Activated CD8-positive, alpha-beta memory T cell treated with anti-CD3 and anti-CD28 coated beads, Interleukin-2, amount 50 U/mL, for 4 hours (primary cell): ENCODE measurements at regions not wholly inside any gene's neighbourhood (a gene's known extent, or its start where the extent isn't known, plus 50 kb on each side); places are given as distances from the start of the nearest gene placed in this dataset.

Source experiments
- DNase-seq: peaks from one replicate; pipeline ENCODE4 v3.0.0-alpha.2; 2020

DNA sequence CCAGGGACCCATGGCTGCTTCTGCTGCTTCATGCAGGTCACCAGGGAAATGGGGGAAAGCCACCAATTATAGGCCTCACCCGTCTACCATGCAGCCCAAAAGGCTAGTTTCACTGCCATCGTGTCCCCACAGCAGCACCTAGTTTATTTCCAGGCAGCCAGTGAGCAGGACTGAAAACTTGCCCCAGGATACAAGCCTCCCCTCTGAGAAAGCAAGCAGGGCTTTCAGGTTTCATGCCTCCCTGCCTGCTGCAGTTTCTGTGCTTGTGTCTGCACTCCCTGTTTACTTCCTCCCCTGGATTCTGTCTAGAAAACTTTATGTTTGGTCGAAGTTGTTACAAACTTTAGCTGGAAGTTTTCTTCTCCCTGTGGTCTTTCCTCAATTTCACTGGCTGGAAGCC lies 319.1 kb downstream of the ANXA1 start:
- no peak for DNase-seq

DNA sequence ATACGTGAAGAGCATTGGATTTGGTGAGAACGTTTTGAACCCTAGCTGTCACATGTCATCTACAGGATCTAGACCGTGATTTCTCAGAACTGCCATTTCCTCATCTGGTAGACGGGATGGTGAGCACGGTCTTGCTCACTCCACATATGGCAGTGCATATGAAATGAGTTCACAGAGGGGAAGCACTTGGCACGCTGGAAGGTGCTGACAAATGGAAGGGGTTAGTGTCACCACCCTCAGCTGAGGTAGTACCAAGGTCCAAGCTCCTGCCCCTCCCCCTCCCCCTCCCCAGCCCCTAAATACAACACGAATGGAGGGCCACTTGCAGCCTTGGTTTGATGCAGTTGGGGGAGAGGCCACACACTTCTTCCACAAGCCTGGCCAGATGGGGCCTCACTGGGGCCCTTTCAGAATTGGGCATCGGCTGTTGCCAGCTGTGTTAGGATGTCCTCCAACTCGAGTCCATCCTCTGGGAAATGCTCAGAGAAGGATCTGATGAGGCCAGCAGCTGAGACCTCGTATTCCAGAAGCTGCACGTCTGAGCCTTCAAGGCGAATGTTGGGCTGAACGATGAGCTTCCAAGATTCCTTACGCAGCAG lies 322.4 kb downstream of the ANXA1 start:
- DNase-seq, result no peak

DNA sequence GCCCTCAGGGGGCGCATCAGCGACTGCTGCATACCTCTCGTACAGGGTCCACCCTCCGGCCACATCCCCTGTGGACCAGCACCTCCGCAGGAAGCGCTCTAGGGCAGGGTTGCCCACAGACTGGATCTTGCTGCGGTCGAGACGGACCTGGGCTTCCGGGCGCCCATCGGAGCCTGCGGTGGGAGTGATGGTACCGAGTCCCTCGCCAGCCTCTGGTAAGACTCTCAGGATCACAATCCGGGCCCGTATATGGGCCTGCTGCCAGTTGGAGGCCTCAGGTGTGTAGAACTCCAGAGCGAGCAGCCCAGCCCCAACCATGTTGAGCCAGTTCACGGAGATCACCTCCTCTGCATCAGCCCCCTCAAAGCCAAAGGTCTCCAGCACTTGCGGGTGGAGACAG lies 323.0 kb downstream of the ANXA1 start:
- DNase-seq, result no peak

DNA sequence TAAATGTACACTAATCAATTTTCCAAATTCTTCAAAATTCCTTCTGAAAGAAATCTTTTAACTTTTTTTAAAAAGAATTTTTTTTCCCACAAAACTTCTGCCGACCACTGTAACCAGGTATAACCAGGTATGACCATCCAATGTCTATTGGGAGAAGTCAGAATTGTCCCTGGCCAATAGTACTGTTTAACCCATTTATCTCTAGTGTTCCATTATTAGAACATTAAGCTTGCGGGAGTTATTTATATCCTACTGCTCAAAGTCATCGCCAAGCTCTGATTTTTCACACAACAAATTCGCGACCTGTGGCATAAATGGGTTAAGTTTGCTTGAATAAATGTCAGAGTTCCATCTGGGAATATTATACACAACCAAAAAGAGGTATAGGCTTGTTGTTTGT lies 343.2 kb downstream of the ANXA1 start:
- DNase-seq, result no peak

GRCh38 chr9:73497796-73498195 lies 346.1 kb downstream of the ANXA1 start:
- DNase-seq, result no peak

GRCh38 chr9:73515216-73515615 lies 363.6 kb downstream of the ANXA1 start:
- DNase-seq, result no peak

DNA sequence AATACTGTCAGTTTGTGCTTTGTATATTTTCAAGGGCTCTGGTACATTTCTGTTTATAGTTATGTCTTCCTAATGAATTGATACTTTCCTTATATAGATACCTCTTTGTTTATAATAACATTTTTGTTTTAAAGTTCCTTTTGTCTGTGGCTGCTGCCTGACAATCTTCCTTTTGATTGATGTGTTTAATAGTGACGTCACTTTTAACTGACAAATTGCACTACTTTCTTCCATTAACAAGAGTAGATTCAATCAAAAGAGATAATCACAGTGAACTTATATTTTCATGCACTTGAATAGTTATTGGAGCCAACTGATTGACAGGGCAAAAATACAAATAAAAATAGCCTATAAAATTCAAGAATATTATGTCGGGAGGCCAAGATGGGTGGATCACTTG lies 371.7 kb downstream of the ANXA1 start:
- no peak for DNase-seq

DNA sequence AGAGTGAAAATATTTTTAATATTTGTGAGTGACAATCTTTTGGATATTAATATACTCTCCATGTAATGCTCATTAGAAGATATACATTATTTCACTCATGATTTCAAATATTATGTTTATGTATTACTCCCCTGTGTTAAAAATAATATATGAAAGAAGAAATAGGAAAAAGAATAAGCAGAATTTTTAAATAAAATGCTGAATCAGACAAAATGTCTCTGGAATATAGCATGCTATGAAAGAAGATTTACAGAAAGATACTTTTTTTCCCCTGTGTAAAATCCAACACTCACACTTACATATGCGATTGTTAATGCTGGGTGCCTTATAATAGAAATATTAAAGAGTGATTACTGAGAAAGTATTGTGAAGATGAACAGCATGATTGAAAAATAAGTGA lies 373.7 kb downstream of the ANXA1 start:
- no peak for DNase-seq

- no peak for DNase-seq
Measured at GRCh38 chr9:73527521-73527920, 375.9 kb downstream of the ANXA1 start.

GRCh38 chr9:73528926-73529325 lies 377.3 kb downstream of the ANXA1 start:
- no peak for DNase-seq

- DNase-seq, result no peak
Measured at GRCh38 chr9:73529666-73530065, 378.0 kb downstream of the ANXA1 start.

DNA sequence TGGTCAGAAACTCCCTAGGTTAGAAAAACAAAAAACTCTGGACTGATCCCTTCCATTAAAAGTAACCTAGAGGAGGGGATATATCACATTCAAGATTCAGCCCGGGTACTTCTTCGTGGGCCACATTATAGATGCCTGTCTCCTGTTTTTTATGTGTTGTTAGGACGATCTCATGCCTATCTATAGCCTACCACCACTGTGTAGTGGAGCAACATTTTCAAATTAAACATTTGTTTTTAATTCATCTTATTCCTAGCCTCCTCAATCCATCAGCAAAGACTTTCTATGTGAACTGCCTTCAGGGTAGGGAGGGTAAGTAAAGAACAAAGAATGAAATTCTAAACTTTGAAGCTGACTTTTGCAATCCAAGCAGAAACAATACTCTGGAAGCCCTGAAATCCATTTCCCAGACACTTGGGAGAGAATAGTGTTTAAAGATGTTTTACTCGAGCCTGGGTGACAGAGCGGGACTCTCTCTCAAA lies 379.4 kb downstream of the ANXA1 start:
- DNase-seq, result no peak

DNA sequence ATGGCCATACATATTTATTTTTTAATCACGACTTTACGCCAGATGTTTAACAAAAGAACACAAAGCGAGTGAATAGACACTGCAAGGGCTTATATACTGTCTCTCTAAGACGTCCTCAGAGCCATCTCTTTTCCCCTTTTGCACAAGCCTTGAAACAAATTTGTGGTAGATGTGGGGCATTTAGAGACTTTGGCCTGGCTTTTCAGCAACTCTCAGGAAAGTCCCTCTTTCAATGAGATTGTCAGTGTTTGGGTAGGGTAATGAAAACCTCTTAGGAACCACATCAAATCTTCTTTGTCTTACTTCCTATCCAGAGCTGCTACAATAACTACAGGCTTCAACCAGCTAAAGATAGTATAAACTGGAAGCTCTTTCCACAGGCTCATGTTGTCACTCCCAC lies 380.0 kb downstream of the ANXA1 start:
- no peak for DNase-seq

GRCh38 chr9:73532985-73533384 lies 381.3 kb downstream of the ANXA1 start:
- DNase-seq, result no peak

GRCh38 chr9:73536403-73536802 lies 384.7 kb downstream of the ANXA1 start:
- no peak for DNase-seq

DNA sequence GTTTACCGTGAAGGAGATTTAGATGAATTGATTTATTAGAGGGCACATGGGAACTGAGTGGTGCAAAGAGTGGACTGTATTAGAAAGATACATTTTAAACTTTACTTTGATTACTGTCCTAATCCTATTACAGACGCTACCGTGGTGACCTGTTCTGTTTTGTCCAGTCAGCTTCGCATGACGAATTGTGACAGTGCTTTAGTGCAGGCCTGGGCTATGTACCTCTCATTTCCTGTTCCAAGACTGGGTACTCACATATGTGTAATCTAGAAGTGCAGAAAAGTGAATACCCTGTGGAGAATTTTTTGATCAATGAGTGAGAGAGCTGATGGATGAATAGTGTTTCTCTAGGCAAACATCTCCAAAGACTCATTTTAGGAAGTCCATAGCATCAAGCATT lies 385.9 kb downstream of the ANXA1 start:
- DNase-seq, result no peak

DNA sequence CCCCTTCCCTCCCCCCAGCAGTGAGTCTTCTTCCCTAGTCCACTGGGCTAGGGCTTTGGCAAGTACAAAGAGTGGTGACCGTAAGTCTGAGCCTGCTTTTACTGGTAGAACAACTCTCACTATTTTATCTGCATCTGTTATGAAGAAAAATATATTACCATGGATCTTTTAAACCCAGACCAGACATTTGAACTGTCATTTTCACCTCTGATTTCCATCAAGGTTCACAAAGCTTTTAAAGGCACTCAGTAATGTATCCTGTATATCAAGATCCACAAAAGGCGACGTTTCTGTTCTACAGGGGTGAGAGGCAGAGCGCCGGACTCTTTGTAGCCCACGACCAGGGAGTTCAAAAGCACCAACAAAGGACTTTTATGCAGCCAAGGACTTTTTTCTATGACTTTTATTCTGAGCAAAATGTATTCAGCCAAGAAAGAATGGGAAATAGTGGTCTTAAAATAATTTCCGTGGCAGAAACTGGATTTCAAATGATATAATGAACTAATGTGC lies 388.3 kb downstream of the ANXA1 start:
- DNase-seq, result no peak

DNA sequence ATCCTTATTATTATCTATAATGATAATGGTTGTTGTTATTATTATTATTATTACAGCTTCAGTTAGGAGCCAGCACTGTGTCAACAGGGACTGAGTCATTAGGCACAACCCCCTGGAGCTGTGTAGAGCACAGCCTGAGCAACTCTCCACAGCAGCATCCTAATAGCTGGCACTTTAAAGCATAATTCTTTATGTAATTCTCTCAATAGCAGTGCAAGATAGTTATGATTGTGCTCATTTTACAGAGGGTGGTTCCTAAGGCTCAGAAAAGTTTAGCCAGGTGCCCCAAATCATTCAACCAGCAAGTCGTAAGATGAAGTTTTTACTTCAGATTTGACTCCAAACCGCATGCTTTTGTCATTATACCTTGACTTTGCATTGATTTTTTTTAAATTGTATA lies 390.3 kb downstream of the ANXA1 start:
- no peak for DNase-seq

DNA sequence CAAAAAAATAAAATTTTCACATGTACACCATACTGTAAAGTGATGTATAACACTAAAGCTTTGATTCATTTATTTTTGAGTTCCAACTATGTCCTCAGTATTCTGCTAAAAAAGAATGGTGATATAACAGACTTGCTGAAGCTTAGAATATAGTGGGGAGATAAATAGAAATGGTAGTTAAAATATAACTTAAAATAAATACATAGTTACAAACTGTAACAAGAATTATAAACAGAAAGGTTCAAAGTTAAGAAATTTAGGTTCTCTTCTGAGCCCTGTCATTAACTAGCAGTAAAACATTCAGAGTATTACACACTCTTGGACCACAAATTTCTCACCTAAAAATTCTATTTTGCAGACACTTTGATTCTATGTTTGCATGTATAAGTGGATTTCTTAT lies 392.1 kb downstream of the ANXA1 start:
- no peak for DNase-seq

DNA sequence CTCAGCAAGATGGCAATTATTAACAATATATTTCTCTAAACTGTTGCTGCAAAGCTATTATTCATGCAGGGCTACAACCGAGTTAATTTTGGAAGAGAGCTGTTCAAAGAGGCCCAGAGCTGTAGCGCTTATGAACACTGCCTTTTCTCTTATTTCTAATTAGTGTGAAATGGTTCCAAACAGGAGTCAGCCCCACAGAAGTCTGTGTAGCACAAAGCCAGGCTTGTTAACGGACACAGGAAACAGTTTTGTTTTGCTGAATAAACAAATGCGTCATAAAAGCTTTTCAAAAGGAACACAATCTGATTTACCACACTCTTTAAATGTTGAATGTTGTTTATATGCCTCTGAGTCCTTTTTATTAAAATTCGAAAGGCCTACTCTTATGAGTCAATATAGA lies 396.5 kb downstream of the ANXA1 start:
- no peak for DNase-seq

DNA sequence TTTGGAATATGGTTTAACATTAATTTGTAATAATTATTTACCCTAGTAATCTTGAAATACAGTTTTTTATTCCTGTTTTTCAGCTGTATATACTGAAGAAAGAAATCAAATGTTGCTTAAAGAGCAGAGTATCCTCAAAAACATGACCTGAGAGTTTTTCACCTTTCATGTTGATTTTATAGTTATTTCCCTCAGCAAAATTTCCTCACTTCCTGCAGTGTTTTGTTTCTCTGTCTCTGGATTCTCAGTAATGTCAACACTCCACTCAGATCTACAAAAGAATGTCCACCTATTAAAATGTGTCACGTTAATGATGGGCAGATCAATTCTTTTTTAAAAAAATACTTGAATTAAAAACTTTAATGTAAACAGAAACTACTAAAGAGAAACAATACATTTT lies 398.3 kb downstream of the ANXA1 start:
- DNase-seq, result no peak

GRCh38 chr9:73553295-73553694 lies 401.6 kb downstream of the ANXA1 start:
- DNase-seq, result no peak

GRCh38 chr9:73558471-73558870 lies 406.8 kb downstream of the ANXA1 start:
- no peak for DNase-seq

- DNase-seq, result no peak
Measured at GRCh38 chr9:73565026-73565425, 413.4 kb downstream of the ANXA1 start.

DNA sequence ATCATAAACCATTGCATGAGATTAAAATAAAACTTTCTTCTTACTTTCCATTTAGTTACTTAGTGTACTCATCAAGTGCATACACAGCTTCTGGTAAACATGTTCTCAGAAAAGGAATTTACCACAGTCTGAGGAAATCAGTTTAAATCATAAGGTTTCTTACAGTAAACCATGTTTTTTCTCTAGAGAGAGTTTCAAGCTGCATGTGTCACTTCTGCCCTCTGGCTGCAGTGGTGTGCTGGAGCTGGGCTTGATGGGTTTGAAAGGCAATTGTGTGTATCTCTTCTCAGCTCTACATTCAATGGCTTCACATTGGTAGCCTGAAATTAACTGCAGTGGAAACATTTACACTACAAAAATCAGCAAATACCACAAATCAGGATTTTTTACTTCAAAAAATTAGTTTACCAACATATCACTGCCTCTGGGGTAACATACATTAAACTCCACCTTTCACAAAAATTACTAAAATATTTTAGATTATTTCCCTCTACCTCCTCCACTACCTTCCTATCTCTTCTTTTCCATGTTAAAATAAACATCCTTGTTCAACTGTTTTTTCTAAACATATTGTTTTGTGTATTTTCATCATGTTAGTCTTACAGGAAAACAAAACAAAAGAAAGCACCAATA lies 414.3 kb downstream of the ANXA1 start:
- no peak for DNase-seq
